ENCODE measurements at regions not wholly inside any gene's neighbourhood (a gene's known extent, or its start where the extent isn't known, plus 50 kb on each side); places are given as distances from the start of the nearest gene placed in this dataset.

- Histone ChIP-seq H3K9me2 (no peaks in the 10 kb centered on the region), H3K9ac (no peak overlapping the region), H3F3A (replicated peaks; ENCODE audit: insufficient read depth) (no peaks in the 10 kb centered on the region), H3K79me2 (ENCODE audit: insufficient read depth) (no peaks in the 10 kb centered on the region), H3K27ac (ENCODE audit: low read depth in 2 of 2, low read length in 1 of 2) (no peak overlapping the region), H2AFZ (ENCODE audit: low read depth) (no peak overlapping the region), H4K20me1 (ENCODE audit: insufficient read depth) (no peaks in the 10 kb centered on the region), H3K9me3 (no peaks in the 10 kb centered on the region), H3K4me3 (ENCODE audit: low read depth in 2 of 2, low read length in 1 of 2) (no peak overlapping the region), H3K27me3 (ENCODE audit: insufficient read depth) (no peaks in the 10 kb centered on the region), H3K4me1 (ENCODE audit: control insufficient read depth in 1 of 2, insufficient read depth in 2 of 2, low read depth in 1 of 2, low read length in 1 of 2) (no peaks in the 10 kb centered on the region; a peak in 1 of 4 replicates), H3K36me3 (replicated peaks in 1 of 2; ENCODE audit: control insufficient read depth in 1 of 2, insufficient read depth in 2 of 2, low read length in 1 of 2) (no peaks in the 10 kb centered on the region), H3K4me2 (no peak overlapping the region)
- DNase-seq = no peak
- TF ChIP-seq RXRA (IDR thresholded peaks at IDR 0.05; ENCODE audit: borderline replicate concordance, low read depth) (no peak), SMC3 (IDR thresholded peaks at IDR 0.05; ENCODE audit: low read depth, low read length) (no peak), TCF12 (IDR thresholded peaks at IDR 0.05) (no peak), FOXM1 (IDR thresholded peaks at IDR 0.05; ENCODE audit: low read depth) (no peak), SIN3A (IDR thresholded peaks at IDR 0.05; ENCODE audit: borderline replicate concordance, low read depth, low read length) (no peak), IRF3 (IDR thresholded peaks at IDR 0.05; ENCODE audit: low read depth, low read length) (no peak), EP300 (IDR thresholded peaks at IDR 0.05; ENCODE audit: borderline replicate concordance in 1 of 2, low read depth in 1 of 2, low read length in 1 of 2) (no peak), ELF1 (IDR thresholded peaks at IDR 0.05) (no peak), YY1 (IDR thresholded peaks at IDR 0.05; ENCODE audit: low read depth) (no peak), NRF1 (IDR thresholded peaks at IDR 0.05; ENCODE audit: low read depth, low read length) (no peak), CHD2 (IDR thresholded peaks at IDR 0.05; ENCODE audit: low read length, partially characterized antibody) (no peak), JUND (IDR thresholded peaks at IDR 0.05) (no peak), RCOR1 (IDR thresholded peaks at IDR 0.05; ENCODE audit: low read length) (no peak), MXI1 (IDR thresholded peaks at IDR 0.05; ENCODE audit: low read depth, low read length) (no peak), GABPA (IDR thresholded peaks at IDR 0.05; ENCODE audit: low read depth) (no peak), FOXJ3 (CRISPR knock-in tag; IDR thresholded peaks at IDR 0.05) (no peak), MAX (IDR thresholded peaks at IDR 0.05; ENCODE audit: low read depth) (no peak)
- TF ChIP-seq, protein P1, sequence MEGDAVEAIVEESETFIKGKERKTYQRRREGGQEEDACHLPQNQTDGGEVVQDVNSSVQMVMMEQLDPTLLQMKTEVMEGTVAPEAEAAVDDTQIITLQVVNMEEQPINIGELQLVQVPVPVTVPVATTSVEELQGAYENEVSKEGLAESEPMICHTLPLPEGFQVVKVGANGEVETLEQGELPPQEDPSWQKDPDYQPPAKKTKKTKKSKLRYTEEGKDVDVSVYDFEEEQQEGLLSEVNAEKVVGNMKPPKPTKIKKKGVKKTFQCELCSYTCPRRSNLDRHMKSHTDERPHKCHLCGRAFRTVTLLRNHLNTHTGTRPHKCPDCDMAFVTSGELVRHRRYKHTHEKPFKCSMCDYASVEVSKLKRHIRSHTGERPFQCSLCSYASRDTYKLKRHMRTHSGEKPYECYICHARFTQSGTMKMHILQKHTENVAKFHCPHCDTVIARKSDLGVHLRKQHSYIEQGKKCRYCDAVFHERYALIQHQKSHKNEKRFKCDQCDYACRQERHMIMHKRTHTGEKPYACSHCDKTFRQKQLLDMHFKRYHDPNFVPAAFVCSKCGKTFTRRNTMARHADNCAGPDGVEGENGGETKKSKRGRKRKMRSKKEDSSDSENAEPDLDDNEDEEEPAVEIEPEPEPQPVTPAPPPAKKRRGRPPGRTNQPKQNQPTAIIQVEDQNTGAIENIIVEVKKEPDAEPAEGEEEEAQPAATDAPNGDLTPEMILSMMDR (IDR thresholded peaks at IDR 0.05) = no peak
- TF ChIP-seq, protein P2, sequence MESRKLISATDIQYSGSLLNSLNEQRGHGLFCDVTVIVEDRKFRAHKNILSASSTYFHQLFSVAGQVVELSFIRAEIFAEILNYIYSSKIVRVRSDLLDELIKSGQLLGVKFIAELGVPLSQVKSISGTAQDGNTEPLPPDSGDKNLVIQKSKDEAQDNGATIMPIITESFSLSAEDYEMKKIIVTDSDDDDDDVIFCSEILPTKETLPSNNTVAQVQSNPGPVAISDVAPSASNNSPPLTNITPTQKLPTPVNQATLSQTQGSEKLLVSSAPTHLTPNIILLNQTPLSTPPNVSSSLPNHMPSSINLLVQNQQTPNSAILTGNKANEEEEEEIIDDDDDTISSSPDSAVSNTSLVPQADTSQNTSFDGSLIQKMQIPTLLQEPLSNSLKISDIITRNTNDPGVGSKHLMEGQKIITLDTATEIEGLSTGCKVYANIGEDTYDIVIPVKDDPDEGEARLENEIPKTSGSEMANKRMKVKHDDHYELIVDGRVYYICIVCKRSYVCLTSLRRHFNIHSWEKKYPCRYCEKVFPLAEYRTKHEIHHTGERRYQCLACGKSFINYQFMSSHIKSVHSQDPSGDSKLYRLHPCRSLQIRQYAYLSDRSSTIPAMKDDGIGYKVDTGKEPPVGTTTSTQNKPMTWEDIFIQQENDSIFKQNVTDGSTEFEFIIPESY (IDR thresholded peaks at IDR 0.05; ENCODE audit: borderline replicate concordance, low read depth) = no peak
- TF ChIP-seq, protein P3, sequence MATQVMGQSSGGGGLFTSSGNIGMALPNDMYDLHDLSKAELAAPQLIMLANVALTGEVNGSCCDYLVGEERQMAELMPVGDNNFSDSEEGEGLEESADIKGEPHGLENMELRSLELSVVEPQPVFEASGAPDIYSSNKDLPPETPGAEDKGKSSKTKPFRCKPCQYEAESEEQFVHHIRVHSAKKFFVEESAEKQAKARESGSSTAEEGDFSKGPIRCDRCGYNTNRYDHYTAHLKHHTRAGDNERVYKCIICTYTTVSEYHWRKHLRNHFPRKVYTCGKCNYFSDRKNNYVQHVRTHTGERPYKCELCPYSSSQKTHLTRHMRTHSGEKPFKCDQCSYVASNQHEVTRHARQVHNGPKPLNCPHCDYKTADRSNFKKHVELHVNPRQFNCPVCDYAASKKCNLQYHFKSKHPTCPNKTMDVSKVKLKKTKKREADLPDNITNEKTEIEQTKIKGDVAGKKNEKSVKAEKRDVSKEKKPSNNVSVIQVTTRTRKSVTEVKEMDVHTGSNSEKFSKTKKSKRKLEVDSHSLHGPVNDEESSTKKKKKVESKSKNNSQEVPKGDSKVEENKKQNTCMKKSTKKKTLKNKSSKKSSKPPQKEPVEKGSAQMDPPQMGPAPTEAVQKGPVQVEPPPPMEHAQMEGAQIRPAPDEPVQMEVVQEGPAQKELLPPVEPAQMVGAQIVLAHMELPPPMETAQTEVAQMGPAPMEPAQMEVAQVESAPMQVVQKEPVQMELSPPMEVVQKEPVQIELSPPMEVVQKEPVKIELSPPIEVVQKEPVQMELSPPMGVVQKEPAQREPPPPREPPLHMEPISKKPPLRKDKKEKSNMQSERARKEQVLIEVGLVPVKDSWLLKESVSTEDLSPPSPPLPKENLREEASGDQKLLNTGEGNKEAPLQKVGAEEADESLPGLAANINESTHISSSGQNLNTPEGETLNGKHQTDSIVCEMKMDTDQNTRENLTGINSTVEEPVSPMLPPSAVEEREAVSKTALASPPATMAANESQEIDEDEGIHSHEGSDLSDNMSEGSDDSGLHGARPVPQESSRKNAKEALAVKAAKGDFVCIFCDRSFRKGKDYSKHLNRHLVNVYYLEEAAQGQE (IDR thresholded peaks at IDR 0.05; ENCODE audit: low read depth, low read length) = no peak
- CTCF ChIA-PET = no interaction called here
- POLR2A ChIA-PET = no interaction called here
- 78% methylated on average over 3 of the region's 3 CpGs for WGBS (ENCODE audit: low lambda C conversion rate)
Observed at GRCh38 chr15:37693926-37694325, 240.5 kb upstream of the TMCO5A start.

Data from SK-N-SH (cell line).